OCI-LY3 (cell line): ENCODE measurements at regions not wholly inside any gene's neighbourhood (a gene's known extent, or its start where the extent isn't known, plus 50 kb on each side); places are given as distances from the start of the nearest gene placed in this dataset.

Source experiments
- H2AFZ ChIP-seq: fragments of 200-600, 300-600 bp; shearing (Covaris generic); 2 replicates; pipeline ENCODE4 v1.6.0; 2014; ENCODE audit warnings: antibody characterized with exemption, low read depth, low read length
- H3K27ac ChIP-seq: fragments of 200-600, 300-600 bp; sonication (generic); 2 replicates; pipeline ENCODE4 v1.5.1; 2014; ENCODE audit warnings: mild to moderate bottlenecking, low read length, moderate library complexity, mixed read lengths
- H3K27me3 ChIP-seq: fragments of 200-600, 300-600 bp; sonication (generic); 2 replicates; pipeline ENCODE4 v1.6.1; 2014; ENCODE audit warnings: low read depth, low read length, mixed read lengths
- H3K36me3 ChIP-seq: fragments of 200-600, 300-600 bp; sonication (generic); replicated peaks from 2 replicates; pipeline ENCODE3; 2014; ENCODE audit warnings: low read depth, low read length, mixed read lengths
- H3K4me1 ChIP-seq: fragments of 300-600, 200-600 bp; sonication (generic); 2 replicates; pipeline ENCODE4 v1.6.1; 2014; ENCODE audit warnings: low read length, mixed read lengths
- H3K4me2 ChIP-seq: fragments of 200-600, 300-600 bp; sonication (generic); 2 replicates; pipeline ENCODE4 v1.6.1; 2014; ENCODE audit warnings: low read length, mixed read lengths
- H3K4me3 ChIP-seq: fragments of 300-600, 200-600 bp; sonication (generic); 2 replicates; pipeline ENCODE4 v1.5.1; 2014; ENCODE audit warnings: antibody characterized with exemption, mild to moderate bottlenecking, low read length, moderate library complexity
- H3K79me2 ChIP-seq: fragments of 300-600, 200-600 bp; shearing (Covaris generic); 2 replicates; pipeline ENCODE4 v1.6.1; 2014; ENCODE audit warnings: mild to moderate bottlenecking, low read length, mixed read lengths
- H3K9ac ChIP-seq: fragments of 300-600, 200-600 bp; shearing (Covaris generic); 2 replicates; pipeline ENCODE4 v1.6.0; 2014; ENCODE audit warnings: mild to moderate bottlenecking, low read length, moderate library complexity
- H3K9me3 ChIP-seq: fragments of 200-600, 300-600 bp; shearing (Covaris generic); 2 replicates; pipeline ENCODE4 v1.6.1; 2014; ENCODE audit warnings: low read length, mixed read lengths; ENCODE audit not compliant: insufficient read depth
- H4K20me1 ChIP-seq: fragments of 200-600, 300-600 bp; sonication (generic); 2 replicates; pipeline ENCODE4 v1.6.1; 2016; ENCODE audit warnings: low read length, mixed read lengths; ENCODE audit not compliant: insufficient read depth
- EZH2phosphoT487 ChIP-seq: fragments of 200-600 bp; shearing (Covaris generic); IDR thresholded peaks from 2 replicates; pipeline ENCODE4 v1.6.1; 2018; ENCODE audit warnings: antibody characterized with exemption, mixed run types, low read depth
- TF ChIP-seq, protein P1 (sequence below): fragments of 200-600, 300-600 bp; sonication (generic); IDR thresholded peaks from 2 replicates; pipeline ENCODE4 v1.5.1; 2014; ENCODE audit warnings: antibody characterized with exemption, low read length, low read depth

GRCh38 chr2:16323551-16324543, 341.8 kb downstream of the CYRIA start:
- Histone ChIP-seq H3K27ac (no peak overlapping the region), H3K36me3 (no peaks in the 10 kb centered on the region), H3K9ac (no peak overlapping the region), H2AFZ (no peak overlapping the region), H3K4me3 (no peak overlapping the region), H4K20me1 (no peaks in the 10 kb centered on the region), H3K9me3 (no peaks in the 10 kb centered on the region), H3K27me3 (peaks cover 16% of the 10 kb centered on the region; the same call in 1 of the 2 replicates), H3K79me2 (no peaks in the 10 kb centered on the region), H3K4me2 (no peak overlapping the region), H3K4me1 (no peaks in the 10 kb centered on the region)
- TF ChIP-seq, protein P1, sequence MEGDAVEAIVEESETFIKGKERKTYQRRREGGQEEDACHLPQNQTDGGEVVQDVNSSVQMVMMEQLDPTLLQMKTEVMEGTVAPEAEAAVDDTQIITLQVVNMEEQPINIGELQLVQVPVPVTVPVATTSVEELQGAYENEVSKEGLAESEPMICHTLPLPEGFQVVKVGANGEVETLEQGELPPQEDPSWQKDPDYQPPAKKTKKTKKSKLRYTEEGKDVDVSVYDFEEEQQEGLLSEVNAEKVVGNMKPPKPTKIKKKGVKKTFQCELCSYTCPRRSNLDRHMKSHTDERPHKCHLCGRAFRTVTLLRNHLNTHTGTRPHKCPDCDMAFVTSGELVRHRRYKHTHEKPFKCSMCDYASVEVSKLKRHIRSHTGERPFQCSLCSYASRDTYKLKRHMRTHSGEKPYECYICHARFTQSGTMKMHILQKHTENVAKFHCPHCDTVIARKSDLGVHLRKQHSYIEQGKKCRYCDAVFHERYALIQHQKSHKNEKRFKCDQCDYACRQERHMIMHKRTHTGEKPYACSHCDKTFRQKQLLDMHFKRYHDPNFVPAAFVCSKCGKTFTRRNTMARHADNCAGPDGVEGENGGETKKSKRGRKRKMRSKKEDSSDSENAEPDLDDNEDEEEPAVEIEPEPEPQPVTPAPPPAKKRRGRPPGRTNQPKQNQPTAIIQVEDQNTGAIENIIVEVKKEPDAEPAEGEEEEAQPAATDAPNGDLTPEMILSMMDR: no peak
- TF ChIP-seq EZH2phosphoT487: no peak

GRCh38 chr2:16323126-16323520, 342.5 kb downstream of the CYRIA start:
- Histone ChIP-seq H3K9ac (no peak overlapping the region), H3K27ac (no peak overlapping the region), H3K27me3 (peaks cover 16% of the 10 kb centered on the region; the same call in 1 of the 2 replicates), H3K4me2 (no peak overlapping the region), H3K4me1 (peaks cover 6% of the 10 kb centered on the region; the same call in 1 of the 2 replicates), H2AFZ (no peak overlapping the region), H4K20me1 (no peaks in the 10 kb centered on the region), H3K9me3 (no peaks in the 10 kb centered on the region), H3K36me3 (no peaks in the 10 kb centered on the region), H3K4me3 (no peak overlapping the region), H3K79me2 (no peaks in the 10 kb centered on the region)
- TF ChIP-seq EZH2phosphoT487: no peak
- TF ChIP-seq, protein P1: no peak

GRCh38 chr2:16322308-16323125, 343.1 kb downstream of the CYRIA start:
- Histone ChIP-seq H3K4me3 (no peak overlapping the region), H3K79me2 (no peaks in the 10 kb centered on the region), H3K36me3 (no peaks in the 10 kb centered on the region), H3K4me1 (peaks cover 6% of the 10 kb centered on the region; the same call in 1 of the 2 replicates), H3K9me3 (no peaks in the 10 kb centered on the region), H3K27ac (no peak overlapping the region), H4K20me1 (no peaks in the 10 kb centered on the region), H3K4me2 (no peak overlapping the region), H2AFZ (no peak overlapping the region), H3K9ac (no peak overlapping the region), H3K27me3 (peaks cover 16% of the 10 kb centered on the region; the same call in 1 of the 2 replicates)
- TF ChIP-seq, protein P1: no peak
- no peak for TF ChIP-seq EZH2phosphoT487
